K562 (cell line): ENCODE measurements at regions not wholly inside any gene's neighbourhood (a gene's known extent, or its start where the extent isn't known, plus 50 kb on each side); places are given as distances from the start of the nearest gene placed in this dataset.

Experiments used
- ATAC-seq: fragments of 200-7000 bp; cut with Tn5 transposase; 3 replicates; pipeline ENCODE4 v1.9.1; 2020; ENCODE audit warnings: moderate library complexity
- BruUV-seq: library from RNA; stranded (reverse); fragments of 400-500 nt; replicated peaks from 2 replicates; lab custom pipeline; 2021; lab: Mats Ljungman, UMichigan
- CTCF ChIA-PET: fragments of 300-600 bp; formaldehyde crosslinking; extraction: SDS; loops from one replicate; lab custom pipeline; 2021; ENCODE audit warnings: low intra/inter-chr PET ratio; lab: Yijun Ruan, JAX
- POLR2A ChIA-PET: fragments of 300-600, 350-650 bp; sonication (Branson Sonifier 250); formaldehyde crosslinking; extraction: SDS; loops from one replicate; lab custom pipeline; 2021; ENCODE audit warnings: antibody characterized with exemption, inconsistent platforms; lab: Yijun Ruan, JAX
- DNase-seq, 4 experiments: peaks; one replicate each; pipeline versions ENCODE4 v3.0.0 to v3.0.0-alpha.2; 2011 to 2018; ENCODE audit warnings: low spot score in 3 of 4, mixed read lengths in 3 of 4; ENCODE audit errors: extremely low read depth in 1 of 4
- FAIRE-seq: peaks from 2 replicates; lab custom pipeline; 2011; peaks lifted over from hg19 to GRCh38; lab: Jason Lieb, UNC
- H2AFZ ChIP-seq: 2 replicates; pipeline ENCODE4 v1.6.0; 2011; ENCODE audit warnings: low read depth, low read length, control low read depth, inconsistent platforms
- H3K27ac ChIP-seq: fragments of 200-600 bp; 3 replicates; pipeline ENCODE4 v1.8.0; 2011; ENCODE audit warnings: low read depth, mild to moderate bottlenecking, control low read depth, inconsistent platforms, low read length, moderate library complexity, mixed read lengths; ENCODE audit errors: extremely low read depth
- H3K27me3 ChIP-seq, 2 experiments: fragments of 300-600 bp in 1 of 2; 2 replicates in 1 of 2; 3 replicates in 1 of 2; pipeline versions ENCODE4 v1.6.0 to v1.8.0; 2011; ENCODE audit warnings: inconsistent platforms in 2 of 2, low read length in 2 of 2, mild to moderate bottlenecking in 1 of 2, mixed read lengths in 1 of 2, moderate library complexity in 1 of 2; ENCODE audit not compliant: control insufficient read depth in 2 of 2, insufficient read depth in 2 of 2
- H3K36me3 ChIP-seq: fragments of 300-600 bp; 3 replicates; pipeline ENCODE4 v1.8.0; 2011; ENCODE audit warnings: mild to moderate bottlenecking, low read length, inconsistent platforms; ENCODE audit not compliant: control insufficient read depth, insufficient read depth
- H3K4me1 ChIP-seq, 2 experiments: fragments of 200-600 bp in 1 of 2; replicated peaks in 1 of 2; 2 replicates in 1 of 2; 3 replicates in 1 of 2; pipeline versions ENCODE4 v1.5.1 to v1.8.0; 2011; ENCODE audit warnings: inconsistent platforms in 2 of 2, low read length in 2 of 2, mild to moderate bottlenecking in 1 of 2, mixed read lengths in 1 of 2, moderate library complexity in 1 of 2; ENCODE audit not compliant: control insufficient read depth in 2 of 2, insufficient read depth in 2 of 2
- H3K4me2 ChIP-seq: 2 replicates; pipeline ENCODE4 v1.6.1; 2011; ENCODE audit warnings: low read length, control low read depth, inconsistent platforms, mixed read lengths; ENCODE audit not compliant: insufficient read depth
- H3K4me3 ChIP-seq: fragments of 200-600 bp; sonication (generic), shearing (Covaris generic); 2 replicates; pipeline ENCODE4 v1.5.1; 2016; ENCODE audit warnings: control low read depth, inconsistent platforms
- H3K79me2 ChIP-seq: fragments of 200-600 bp; 3 replicates; pipeline ENCODE4 v1.8.0; 2011; ENCODE audit warnings: low read length, inconsistent platforms; ENCODE audit not compliant: control insufficient read depth, insufficient read depth
- H3K9ac ChIP-seq, 2 experiments: 2 replicates each; pipeline versions ENCODE4 v1.6.0 to v1.6.1; 2011; ENCODE audit warnings: low read depth in 2 of 2, low read length in 2 of 2, control low read depth in 1 of 2, inconsistent platforms in 1 of 2, mild to moderate bottlenecking in 1 of 2, mixed read lengths in 1 of 2; ENCODE audit not compliant: insufficient read depth in 1 of 2
- H3K9me1 ChIP-seq: one replicate; pipeline ENCODE4 v1.6.0; 2011; ENCODE audit warnings: inconsistent platforms, mild to moderate bottlenecking, low read length, moderate library complexity; ENCODE audit not compliant: control insufficient read depth, insufficient read depth
- H3K9me3 ChIP-seq: replicated peaks from 2 replicates; pipeline ENCODE4 v1.5.1; 2011; ENCODE audit warnings: low read depth, low read length, inconsistent platforms; ENCODE audit not compliant: control insufficient read depth, insufficient read depth
- H4K20me1 ChIP-seq: replicated peaks from 2 replicates; pipeline ENCODE4 v1.6.1; 2011; ENCODE audit warnings: low read length, inconsistent platforms, mixed read lengths; ENCODE audit not compliant: control insufficient read depth, insufficient read depth
- ATF4 ChIP-seq: fragments of 450-650 bp; formaldehyde crosslinking; IDR thresholded peaks from 2 replicates; pipeline ENCODE4 v1.4.0; 2022; ENCODE audit warnings: mild to moderate bottlenecking, moderate library complexity
- BRF2 ChIP-seq: IDR thresholded peaks from 3 replicates; pipeline ENCODE4 v1.6.1; 2011; ENCODE audit warnings: borderline replicate concordance, mild to moderate bottlenecking; ENCODE audit not compliant: insufficient read length, insufficient read depth
- FOSL1 ChIP-seq: fragments of 200-800 bp; sonication (Bioruptor generic); conservative IDR thresholded peaks from 2 replicates; pipeline ENCODE4 v1.6.1; 2016; ENCODE audit warnings: missing genetic modification characterization, missing compliant biosample characterization
- GMEB1 ChIP-seq: fragments of 250-450 bp; sonication (Bioruptor Pico); IDR thresholded peaks from 2 replicates; pipeline ENCODE4 v1.4.0; 2020; ENCODE audit warnings: mild to moderate bottlenecking
- ID3 ChIP-seq, 2 experiments: fragments of 250-450 bp in 1 of 2; fragments of 450-650 bp in 1 of 2; sonication (Bioruptor Pico) in 1 of 2; IDR thresholded peaks; 2 replicates each; pipeline versions ENCODE4 v1.6.1 to v1.8.0; 2016 to 2021; ENCODE audit warnings: mild to moderate bottlenecking in 2 of 2, moderate library complexity in 2 of 2, missing compliant biosample characterization in 1 of 2, missing genetic modification characterization in 1 of 2
- NR2C2 ChIP-seq, 2 experiments: fragments of 200-800 bp in 1 of 2; sonication (Bioruptor generic) in 1 of 2; sonication (generic) in 1 of 2; formaldehyde crosslinking in 1 of 2; IDR thresholded peaks; 2 replicates each; pipeline versions ENCODE4 v1.6.1 to v1.8.0; 2016 to 2022; ENCODE audit warnings: mild to moderate bottlenecking in 1 of 2, missing compliant biosample characterization in 1 of 2, missing genetic modification characterization in 1 of 2, missing genetic modification reagents in 1 of 2
- TEAD4 ChIP-seq, 2 experiments: sonication (generic) in 1 of 2; formaldehyde crosslinking in 1 of 2; IDR thresholded peaks; 2 replicates each; pipeline versions ENCODE4 v1.6.1 to v1.8.0; 2012 to 2022; ENCODE audit warnings: borderline replicate concordance in 1 of 2, inconsistent platforms in 1 of 2, low read length in 1 of 2, mild to moderate bottlenecking in 1 of 2, missing genetic modification reagents in 1 of 2
- whole genome bisulfite sequencing: fragments of 100-300 bp; shearing (Covaris generic); methylation state at CpG from one replicate; pipeline ENCODE4 v1.1.6; 2016; ENCODE audit warnings: low coverage, mixed read lengths; ENCODE audit not compliant: insufficient coverage; ENCODE audit errors: missing lambda C conversion rate; 5-methylcytosine and 5-hydroxymethylcytosine counted together
- in situ Hi-C: fragments of 300-500 bp; cut with MboI; formaldehyde crosslinking; loops from 4 replicates; pipeline ENCODE4 v1.15.0; 2018; ENCODE audit warnings: inconsistent platforms, mixed read lengths
- intact Hi-C: fragments of 100-400 bp; cut with micrococcal nuclease; formaldehyde crosslinking; loops from 2 replicates; pipeline ENCODE4 v1.14.2; 2022

- intact Hi-C loops = no loop called here
- ATAC-seq = no peak
- BruUV-seq = no TSS peak
- Histone ChIP-seq H4K20me1 (no peaks in the 10 kb centered on the region), H3K4me1 (peaks cover 0 to 5% of the 10 kb centered on the region in 2 experiments; a peak in 2 of 5 replicates), H3K9me1 (no peaks in the 10 kb centered on the region), H3K9me3 (no peaks in the 10 kb centered on the region), H3K36me3 (no peaks in the 10 kb centered on the region), H3K27ac (no peak overlapping the region), H2AFZ (no peak overlapping the region), H3K79me2 (no peaks in the 10 kb centered on the region), H3K4me3 (no peak overlapping the region), H3K4me2 (no peak overlapping the region), H3K9ac (no peak overlapping the region), H3K27me3 (peaks cover 0 to 24% of the 10 kb centered on the region in 2 experiments; a peak in 2 of 5 replicates)
- in situ Hi-C loops = no loop called here
- 3% methylated on average over 3 of the region's 5 CpGs for WGBS
- no peak for DNase-seq
- TF ChIP-seq NR2C2 (CRISPR knock-in tag; IDR thresholded peaks at IDR 0.05) (no peak), NR2C2 (tag; IDR thresholded peaks at IDR 0.05) (peak; percentile 32; the same call in 1 of the 2 replicates), FOSL1 (tag) (peak; percentile 30; the same call in 1 of the 2 replicates), ID3 (CRISPR knock-in tag; IDR thresholded peaks at IDR 0.05) (no peak), ID3 (tag; IDR thresholded peaks at IDR 0.05) (peak; percentile 87; the same call in 1 of the 2 replicates), ATF4 (no peak), BRF2 (no peak), GMEB1 (CRISPR knock-in tag) (no peak), TEAD4 (IDR thresholded peaks at IDR 0.05; ENCODE audit: low read length) (0 out of 2 replicates have a peak, but pooled peaks have one; percentile 11), TEAD4 (CRISPR knock-in tag; IDR thresholded peaks at IDR 0.05; ENCODE audit: borderline replicate concordance) (no peak)
- POLR2A ChIA-PET = no interaction called here
- CTCF ChIA-PET = no interaction called here
- FAIRE-seq = no peak
Observed at GRCh38 chr10:118911363-118911762, 118.2 kb upstream of the NANOS1 start.
